HCT116 (cell line): ENCODE measurements at regions not wholly inside any gene's neighbourhood (a gene's known extent, or its start where the extent isn't known, plus 50 kb on each side); places are given as distances from the start of the nearest gene placed in this dataset.

ENCODE experiments used
- ATAC-seq: fragments of 200-7000 bp; cut with Tn5 transposase; 2 replicates; pipeline ENCODE4 v1.9.1; 2020; ENCODE audit warnings: mild to moderate bottlenecking, moderate library complexity
- BruUV-seq: library from RNA; stranded (reverse); fragments of 400-500 nt; replicated peaks from 2 replicates; lab custom pipeline; 2021; lab: Mats Ljungman, UMichigan
- CTCF ChIA-PET: fragments of 300-600 bp; sonication (Branson Sonifier 250); formaldehyde crosslinking; loops from one replicate; lab custom pipeline; 2021; ENCODE audit warnings: antibody characterized with exemption; lab: Charles Lee
- POLR2A ChIA-PET: fragments of 300-600, 350-600 bp; sonication (Branson Sonifier 250); formaldehyde crosslinking; loops from one replicate; lab custom pipeline; 2021; ENCODE audit warnings: antibody characterized with exemption; lab: Charles Lee
- RAD21 ChIA-PET, 2 experiments: fragments of 300-600 bp; sonication (Branson Sonifier 250); formaldehyde crosslinking; loops; one replicate each; lab custom pipeline; 2023; ENCODE audit warnings: low total read pairs in 2 of 2; ENCODE audit not compliant: uncharacterized antibody in 2 of 2, unreplicated experiment in 2 of 2, low non-redundant PET in 1 of 2; lab: Charles Lee
- DNase-seq: peaks from one replicate; pipeline ENCODE4 v3.0.0-alpha.2; 2010; ENCODE audit warnings: low read depth, low spot score
- H2AFZ ChIP-seq: fragments of 200-600 bp; shearing (Covaris generic), sonication (generic); 2 replicates; pipeline ENCODE4 v1.6.1; 2017; ENCODE audit warnings: low read depth, mixed run types, mixed read lengths, antibody characterized with exemption, low read length; ENCODE audit not compliant: poor library complexity, severe bottlenecking
- H3K27ac ChIP-seq: 2 replicates; pipeline ENCODE4 v1.5.1; 2012; ENCODE audit warnings: low read depth, low read length
- H3K27me3 ChIP-seq: fragments of 200-600 bp; sonication (generic); 2 replicates; pipeline ENCODE4 v1.6.1; 2016; ENCODE audit warnings: mixed run types, low read length, mixed read lengths; ENCODE audit not compliant: insufficient read depth
- H3K36me3 ChIP-seq, 2 experiments: fragments of 200-500 bp in 1 of 2; fragments of 200-600 bp in 1 of 2; sonication (Bioruptor generic) in 1 of 2; sonication (generic) in 1 of 2; 2 replicates each; pipeline versions ENCODE4 v1.5.1 to v1.6.1; 2014 to 2016; ENCODE audit warnings: low read length in 2 of 2, inconsistent platforms in 1 of 2, mixed read lengths in 1 of 2, mixed run types in 1 of 2; ENCODE audit not compliant: insufficient read depth in 2 of 2, control insufficient read depth in 1 of 2
- H3K4me1 ChIP-seq, 2 experiments: fragments of 200-600 bp in 1 of 2; sonication (generic) in 1 of 2; 2 replicates each; pipeline versions ENCODE4 v1.5.1 to v1.6.1; 2012 to 2017; ENCODE audit warnings: low read length in 2 of 2, inconsistent platforms in 1 of 2, mild to moderate bottlenecking in 1 of 2, mixed read lengths in 1 of 2, mixed run types in 1 of 2, moderate library complexity in 1 of 2; ENCODE audit not compliant: insufficient read depth in 2 of 2, control insufficient read depth in 1 of 2
- H3K4me2 ChIP-seq: fragments of 200-600 bp; sonication (generic); 2 replicates; pipeline ENCODE4 v1.6.1; 2017; ENCODE audit warnings: mixed run types, low read length, mixed read lengths
- H3K4me3 ChIP-seq, 2 experiments: fragments of 200-600 bp in 1 of 2; sonication (generic) in 1 of 2; replicated peaks in 1 of 2; 2 replicates each; pipeline ENCODE4 v1.5.1; 2011 to 2016; ENCODE audit warnings: low read length in 2 of 2, control low read depth in 1 of 2, low read depth in 1 of 2, mild to moderate bottlenecking in 1 of 2, mixed read lengths in 1 of 2, mixed run types in 1 of 2
- H3K79me2 ChIP-seq: fragments of 200-600 bp; sonication (generic); 2 replicates; pipeline ENCODE4 v1.6.1; 2017; ENCODE audit warnings: mild to moderate bottlenecking, mixed run types, low read length, moderate library complexity, mixed read lengths; ENCODE audit not compliant: insufficient read depth
- H3K9ac ChIP-seq: fragments of 200-600 bp; sonication (generic); 2 replicates; pipeline ENCODE4 v1.6.1; 2016; ENCODE audit warnings: low read length, mixed read lengths
- H3K9me2 ChIP-seq: fragments of 200-600 bp; sonication (generic), shearing (Covaris generic); 2 replicates; pipeline ENCODE4 v1.6.1; 2017; ENCODE audit warnings: mixed run types, mild to moderate bottlenecking, moderate library complexity; ENCODE audit not compliant: insufficient read depth
- H3K9me3 ChIP-seq, 2 experiments: fragments of 200-500 bp in 1 of 2; fragments of 200-600 bp in 1 of 2; sonication (Bioruptor generic) in 1 of 2; sonication (generic) in 1 of 2; 2 replicates each; pipeline ENCODE4 v1.6.1; 2014 to 2017; ENCODE audit warnings: low read length in 2 of 2, mixed read lengths in 2 of 2, inconsistent platforms in 1 of 2, low read depth in 1 of 2, mild to moderate bottlenecking in 1 of 2, mixed run types in 1 of 2, moderate library complexity in 1 of 2; ENCODE audit not compliant: control insufficient read depth in 1 of 2, insufficient read depth in 1 of 2
- H4K20me1 ChIP-seq: fragments of 200-600 bp; sonication (generic), shearing (Covaris generic); 2 replicates; pipeline ENCODE4 v1.6.1; 2017; ENCODE audit warnings: mixed run types, mild to moderate bottlenecking, moderate library complexity; ENCODE audit not compliant: insufficient read depth
- CEBPB ChIP-seq: IDR thresholded peaks from 2 replicates; pipeline ENCODE4 v1.6.1; 2012; ENCODE audit warnings: low read depth
- EGR1 ChIP-seq: IDR thresholded peaks from 2 replicates; pipeline ENCODE4 v1.6.1; 2012; ENCODE audit warnings: low read depth
- ELF1 ChIP-seq: IDR thresholded peaks from 2 replicates; pipeline ENCODE4 v1.6.1; 2012; ENCODE audit warnings: low read depth, borderline replicate concordance
- EZH2phosphoT487 ChIP-seq: fragments of 200-600 bp; IDR thresholded peaks from 2 replicates; pipeline ENCODE4 v1.6.1; 2018; ENCODE audit warnings: antibody characterized with exemption, borderline replicate concordance
- JUND ChIP-seq: IDR thresholded peaks from 2 replicates; pipeline ENCODE4 v1.6.1; 2012
- MAX ChIP-seq: IDR thresholded peaks from 2 replicates; pipeline ENCODE4 v1.6.1; 2012
- POLR2A ChIP-seq: IDR thresholded peaks from 2 replicates; pipeline ENCODE4 v1.7.0; 2011; ENCODE audit warnings: borderline replicate concordance; ENCODE audit not compliant: insufficient read depth, insufficient read length; ENCODE audit errors: extremely low read depth
- RAD21 ChIP-seq: IDR thresholded peaks from 2 replicates; pipeline ENCODE4 v1.6.1; 2012; ENCODE audit warnings: low read depth, mild to moderate bottlenecking
- ZBTB33 ChIP-seq: IDR thresholded peaks from 2 replicates; pipeline ENCODE4 v1.6.1; 2011; ENCODE audit warnings: mild to moderate bottlenecking, low read length, moderate library complexity; ENCODE audit not compliant: insufficient replicate concordance; ENCODE audit errors: extremely low read depth
- ZFX ChIP-seq: fragments of 450-650 bp; IDR thresholded peaks from 2 replicates; pipeline ENCODE4 v1.6.1; 2017
- intact Hi-C: fragments of 100-400 bp; cut with micrococcal nuclease; formaldehyde crosslinking; loops from 2 replicates; pipeline ENCODE4 v1.10.0; 2022
- TF ChIP-seq, protein P1 (sequence below): IDR thresholded peaks from 2 replicates; pipeline ENCODE4 v1.6.1; 2012
- TF ChIP-seq, protein P2 (sequence below), 3 experiments: fragments of 200-600 bp in 1 of 3; sonication (generic) in 1 of 3; IDR thresholded peaks in 2 of 3; conservative IDR thresholded peaks in 1 of 3; 2 replicates each; pipeline ENCODE4 v1.5.1; 2012 to 2017; ENCODE audit warnings: low read depth in 2 of 3, low read length in 2 of 3, antibody characterized with exemption in 1 of 3, borderline replicate concordance in 1 of 3, control low read depth in 1 of 3, mild to moderate bottlenecking in 1 of 3, mixed read lengths in 1 of 3, mixed run types in 1 of 3, moderate library complexity in 1 of 3; ENCODE audit not compliant: insufficient read depth in 1 of 3

DNA sequence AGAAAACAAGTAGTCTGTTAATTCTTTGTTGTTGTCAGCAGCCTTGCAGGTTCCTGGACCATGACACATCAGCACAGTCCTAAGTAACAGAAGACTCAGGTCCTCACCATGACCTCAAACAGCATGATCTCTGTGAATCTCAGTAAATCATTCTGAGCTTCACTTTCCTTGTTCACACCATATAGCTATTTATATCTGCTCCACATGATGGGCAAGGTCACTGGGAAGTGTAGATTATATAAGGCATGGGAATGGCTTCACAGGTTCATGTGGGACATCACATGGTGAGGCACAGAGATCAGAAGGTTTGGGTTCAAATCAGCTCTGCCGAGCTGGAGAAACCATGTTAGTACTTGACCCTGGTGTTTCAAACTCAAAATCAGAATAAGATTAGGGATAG lies 245.4 kb upstream of the SPTLC3 start:
- no peaks in the 10 kb centered on the region for H3K36me3 ChIP-seq
- ATAC-seq = no peak
- no peaks in the 10 kb centered on the region for H3K9me2 ChIP-seq
- H3K27me3 ChIP-seq = no peaks in the 10 kb centered on the region
- peaks cover 4 to 9% of the 10 kb centered on the region in 2 experiments; a peak in 2 of 4 replicates for H3K9me3 ChIP-seq
- no peak overlapping the region for H3K27ac ChIP-seq
- BruUV-seq = no TSS peak
- H3K4me2 ChIP-seq = no peak overlapping the region
- no peaks in the 10 kb centered on the region for H3K4me1 ChIP-seq
- no peak for DNase-seq
- CTCF ChIA-PET = no interaction called here
- RAD21 ChIA-PET = no interaction called here
- no peak for TF ChIP-seq EZH2phosphoT487
- TF ChIP-seq EGR1 = no peak
- TF ChIP-seq, protein P1, sequence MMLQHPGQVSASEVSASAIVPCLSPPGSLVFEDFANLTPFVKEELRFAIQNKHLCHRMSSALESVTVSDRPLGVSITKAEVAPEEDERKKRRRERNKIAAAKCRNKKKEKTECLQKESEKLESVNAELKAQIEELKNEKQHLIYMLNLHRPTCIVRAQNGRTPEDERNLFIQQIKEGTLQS = no peak
- no peak for TF ChIP-seq ZFX
- TF ChIP-seq MAX = no peak
- H4K20me1 ChIP-seq = no peaks in the 10 kb centered on the region
- no peak overlapping the region for H3K4me3 ChIP-seq
- H3K79me2 ChIP-seq = no peaks in the 10 kb centered on the region
- no peak overlapping the region for H2AFZ ChIP-seq
- intact Hi-C loops = no loop called here
- POLR2A ChIA-PET = no interaction called here
- no peak overlapping the region for H3K9ac ChIP-seq

- Histone ChIP-seq H2AFZ (no peak overlapping the region), H4K20me1 (no peaks in the 10 kb centered on the region), H3K9ac (no peak overlapping the region), H3K9me2 (no peaks in the 10 kb centered on the region), H3K27me3 (no peaks in the 10 kb centered on the region)
- CTCF ChIA-PET = no interaction called here
- RAD21 ChIA-PET = no interaction called here
- TF ChIP-seq JUND = no peak
- no peak for TF ChIP-seq ZBTB33
- no peak for TF ChIP-seq EGR1
- TF ChIP-seq, protein P2, sequence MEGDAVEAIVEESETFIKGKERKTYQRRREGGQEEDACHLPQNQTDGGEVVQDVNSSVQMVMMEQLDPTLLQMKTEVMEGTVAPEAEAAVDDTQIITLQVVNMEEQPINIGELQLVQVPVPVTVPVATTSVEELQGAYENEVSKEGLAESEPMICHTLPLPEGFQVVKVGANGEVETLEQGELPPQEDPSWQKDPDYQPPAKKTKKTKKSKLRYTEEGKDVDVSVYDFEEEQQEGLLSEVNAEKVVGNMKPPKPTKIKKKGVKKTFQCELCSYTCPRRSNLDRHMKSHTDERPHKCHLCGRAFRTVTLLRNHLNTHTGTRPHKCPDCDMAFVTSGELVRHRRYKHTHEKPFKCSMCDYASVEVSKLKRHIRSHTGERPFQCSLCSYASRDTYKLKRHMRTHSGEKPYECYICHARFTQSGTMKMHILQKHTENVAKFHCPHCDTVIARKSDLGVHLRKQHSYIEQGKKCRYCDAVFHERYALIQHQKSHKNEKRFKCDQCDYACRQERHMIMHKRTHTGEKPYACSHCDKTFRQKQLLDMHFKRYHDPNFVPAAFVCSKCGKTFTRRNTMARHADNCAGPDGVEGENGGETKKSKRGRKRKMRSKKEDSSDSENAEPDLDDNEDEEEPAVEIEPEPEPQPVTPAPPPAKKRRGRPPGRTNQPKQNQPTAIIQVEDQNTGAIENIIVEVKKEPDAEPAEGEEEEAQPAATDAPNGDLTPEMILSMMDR (IDR thresholded peaks at IDR 0.05 in 2 of 3, conservative IDR thresholded peaks at IDR 0.05 in 1 of 3; ENCODE audit: borderline replicate concordance in 1 of 3, insufficient read depth in 1 of 3, low read depth in 2 of 3, low read length in 2 of 3) = no peak
- TF ChIP-seq ELF1 = no peak
- no peak for TF ChIP-seq MAX
- no peak for TF ChIP-seq POLR2A
- no peak for TF ChIP-seq RAD21
- TF ChIP-seq CEBPB = no peak
- TF ChIP-seq EZH2phosphoT487 = no peak
- TF ChIP-seq, all 23 proteins: peak for 0
- Histone ChIP-seq H3K4me1 (no peaks in the 10 kb centered on the region), H3K4me2 (no peak overlapping the region), H3K79me2 (no peaks in the 10 kb centered on the region), H3K27ac (no peak overlapping the region), H3K4me3 (no peak overlapping the region), H3K36me3 (no peaks in the 10 kb centered on the region), H3K9me3 (peaks cover 4 to 9% of the 10 kb centered on the region in 2 experiments; a peak in 2 of 4 replicates)
- no peak for DNase-seq
- no peak for ATAC-seq
- POLR2A ChIA-PET = no interaction called here
- BruUV-seq = no TSS peak
- intact Hi-C loops = no loop called here
Observed at GRCh38 chr20:12764053-12764452, 244.7 kb upstream of the SPTLC3 start.
